HG02678 (cell line): ENCODE measurements at regions not wholly inside any gene's neighbourhood (a gene's known extent, or its start where the extent isn't known, plus 50 kb on each side); places are given as distances from the start of the nearest gene placed in this dataset.

Experiments used
- ATAC-seq: cut with Tn5 transposase; IDR thresholded peaks from one replicate; pipeline ENCODE4 v1.9.1; 2021; ENCODE audit warnings: mild to moderate bottlenecking, moderate library complexity; ENCODE audit not compliant: unreplicated experiment

DNA sequence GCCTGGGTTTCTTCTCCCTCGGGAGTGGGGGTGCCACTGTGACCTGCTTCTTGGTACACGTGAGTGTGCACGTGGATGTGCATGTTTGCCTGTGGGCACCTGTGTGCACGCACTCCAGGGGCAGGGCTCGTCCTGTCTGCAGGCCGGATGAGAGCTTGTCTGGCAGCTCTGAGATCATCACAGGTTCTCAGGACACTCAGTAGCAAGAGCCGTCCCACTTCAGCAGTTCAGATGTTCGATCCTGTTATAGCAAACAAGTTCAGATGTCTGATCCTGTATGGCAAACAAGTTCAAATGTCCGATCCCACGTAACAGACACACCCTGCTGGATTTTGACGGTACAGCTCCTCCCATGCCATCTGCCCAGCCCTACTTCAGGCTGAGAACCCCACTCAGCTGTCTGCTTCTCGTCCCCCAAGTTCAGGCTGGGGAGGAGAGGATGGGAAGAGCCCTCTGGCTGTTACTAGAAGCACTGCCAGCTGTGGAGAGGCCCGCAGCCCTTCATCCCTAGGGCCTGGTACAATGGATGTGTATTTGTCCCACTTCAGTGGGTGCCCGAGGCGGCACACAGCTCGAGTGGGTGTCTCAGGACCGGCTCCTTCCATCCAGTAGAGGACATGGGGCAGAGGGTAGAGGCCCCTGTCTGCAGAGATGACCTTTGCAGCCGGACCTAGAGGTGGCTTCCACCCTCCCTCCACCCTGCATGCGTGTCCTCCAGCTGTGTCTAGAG lies 1126.9 kb downstream of the BRD1 start:
- ATAC-seq: no peak

DNA sequence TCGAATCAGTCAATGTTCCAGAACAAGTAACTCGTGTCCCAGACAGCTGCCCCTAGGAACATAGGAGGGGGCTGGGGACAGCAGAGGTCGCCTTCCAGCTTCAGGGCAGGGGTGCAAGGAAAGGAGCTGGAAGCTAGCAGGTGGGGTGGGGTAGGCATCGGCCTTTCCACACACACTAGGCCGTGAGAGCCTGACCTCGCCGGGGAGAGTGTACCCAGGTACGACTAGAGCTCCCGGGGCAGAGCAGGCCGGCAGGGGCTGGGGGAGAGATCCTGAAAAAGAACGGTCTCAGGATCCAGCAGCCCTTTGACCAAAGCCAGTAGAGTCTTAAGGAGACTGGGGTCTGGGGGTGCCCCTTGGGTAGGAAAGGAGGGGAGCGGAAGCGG lies 1127.5 kb downstream of the BRD1 start:
- no peak for ATAC-seq

DNA sequence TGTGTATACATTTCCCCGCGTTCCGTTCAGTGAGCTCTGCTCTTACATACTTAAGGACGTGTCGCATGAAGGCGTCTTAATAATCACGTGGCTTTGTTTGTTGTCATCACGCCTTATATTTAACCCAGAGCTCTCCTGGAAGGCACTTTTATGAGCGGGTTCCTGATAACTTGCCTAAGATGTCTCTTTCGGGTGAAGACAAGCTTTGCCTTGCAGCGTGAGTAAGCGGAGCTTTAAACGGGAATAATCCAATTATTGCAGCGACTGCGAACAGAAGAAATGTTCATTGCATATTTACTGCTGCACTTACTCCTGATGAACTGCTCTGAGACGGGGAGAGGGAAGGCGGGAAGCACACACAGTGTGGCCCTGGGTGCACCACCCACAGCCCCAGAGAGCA lies 1128.2 kb downstream of the BRD1 start:
- no peak for ATAC-seq

DNA sequence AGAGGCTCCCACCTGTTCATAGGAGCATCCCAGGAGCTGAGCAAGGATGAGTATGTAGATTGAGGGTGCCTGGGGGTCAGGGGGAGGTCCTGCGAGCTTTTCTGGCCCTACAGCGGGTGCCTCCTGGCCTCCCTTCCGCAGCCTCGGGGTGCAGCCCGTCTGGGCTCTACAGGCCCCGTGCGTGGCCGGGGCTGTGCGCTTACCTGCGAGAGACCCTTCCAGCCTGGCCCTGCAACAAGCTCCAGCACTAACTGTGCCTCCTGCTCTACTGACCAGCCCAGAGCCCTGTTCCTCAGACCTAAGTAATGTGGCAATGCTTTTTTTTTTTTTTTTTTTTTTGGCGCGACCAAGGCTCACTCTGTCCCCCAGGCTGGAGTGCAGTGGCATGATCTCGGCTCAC lies 1129.1 kb downstream of the BRD1 start:
- ATAC-seq: no peak

DNA sequence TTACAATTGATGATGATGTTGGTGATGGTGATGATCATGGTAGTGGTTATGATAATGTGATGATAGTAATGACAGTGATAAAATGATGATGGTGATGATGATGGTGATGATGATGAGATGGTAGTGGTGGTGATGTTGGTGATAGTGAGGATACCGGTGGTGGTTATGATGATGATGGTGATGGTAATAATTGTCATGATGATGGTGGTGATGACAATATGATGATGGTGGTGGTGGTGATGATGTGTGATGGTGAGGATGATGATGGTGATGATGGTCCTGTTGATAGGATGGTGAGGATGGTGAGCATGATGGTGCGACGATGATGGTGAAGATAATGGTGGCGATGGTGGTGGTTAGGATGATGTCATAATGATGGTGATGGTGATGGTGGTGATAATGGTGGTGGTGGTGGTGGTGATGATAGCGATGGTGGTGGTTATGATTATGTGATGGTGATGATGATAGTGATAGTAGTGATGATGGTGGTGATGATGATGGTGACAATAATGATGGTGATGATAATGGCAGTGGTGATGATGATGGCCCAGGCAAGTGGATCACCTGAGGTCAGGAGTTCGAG lies 1129.9 kb downstream of the BRD1 start:
- ATAC-seq: no peak

DNA sequence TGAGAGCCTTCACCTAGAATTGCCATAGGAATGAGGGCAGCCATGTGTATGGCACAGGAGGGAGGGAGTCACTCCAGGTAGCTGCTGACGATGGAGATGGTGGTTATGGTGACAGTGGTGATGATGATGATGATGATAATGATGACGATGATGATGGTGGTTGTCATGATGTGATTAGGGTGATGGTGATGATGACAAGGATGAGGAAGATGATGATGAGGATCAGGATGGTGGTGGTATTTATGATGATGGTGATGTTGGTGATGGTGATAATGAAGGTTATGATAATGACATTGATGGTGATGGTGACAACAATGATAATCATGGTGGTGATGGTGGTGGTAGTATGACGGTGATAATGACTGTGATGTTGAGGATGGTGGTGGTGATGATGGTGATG lies 1130.5 kb downstream of the BRD1 start:
- ATAC-seq: no peak

DNA sequence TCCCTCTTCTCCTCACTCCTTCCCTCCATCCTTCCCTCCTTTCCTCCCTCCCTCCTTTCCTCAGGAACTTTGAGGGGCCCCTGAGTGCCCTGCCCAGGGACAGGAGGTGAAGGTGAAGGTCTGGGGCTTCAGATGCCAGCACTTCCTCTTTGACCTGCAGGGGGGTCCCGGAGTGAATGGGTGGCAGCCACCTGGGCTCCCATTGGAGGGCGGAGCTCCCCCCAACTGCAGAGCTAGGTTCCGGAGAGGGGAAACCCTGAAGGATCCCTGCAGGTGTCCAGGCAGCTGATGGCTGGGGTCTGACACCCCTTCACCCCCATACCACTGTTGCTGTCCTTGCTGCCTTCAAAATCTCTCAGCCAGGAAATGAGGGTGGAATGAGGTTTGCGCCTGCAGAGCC lies 1131.3 kb downstream of the BRD1 start:
- no peak for ATAC-seq

DNA sequence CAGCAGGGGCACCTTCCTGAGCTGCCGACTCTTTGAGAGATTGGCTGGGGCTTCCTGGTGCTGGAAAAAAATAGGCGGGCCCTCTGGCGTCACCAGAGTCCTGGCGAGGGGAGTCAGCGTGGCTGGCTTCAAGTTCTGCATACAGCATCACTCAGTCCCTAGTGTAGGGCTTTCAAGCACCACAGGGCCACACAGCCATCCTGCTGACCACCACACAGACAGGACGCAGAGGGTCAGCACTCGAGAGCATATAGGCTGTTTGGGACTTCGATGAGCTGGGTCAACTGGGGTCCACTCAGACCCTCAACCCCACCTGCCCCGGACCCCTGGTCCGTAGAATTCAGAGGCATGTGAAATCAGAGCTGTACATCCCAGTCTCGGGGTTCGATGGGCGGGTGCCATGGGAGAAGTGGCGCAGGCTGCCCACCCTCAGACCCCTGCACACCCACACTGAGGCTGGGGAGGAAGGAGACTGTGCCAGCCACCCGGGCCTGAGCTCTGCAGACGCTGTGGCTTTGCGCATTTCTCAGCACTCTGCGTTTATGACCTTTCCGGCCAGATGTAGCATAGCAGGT lies 1131.9 kb downstream of the BRD1 start:
- no peak for ATAC-seq

DNA sequence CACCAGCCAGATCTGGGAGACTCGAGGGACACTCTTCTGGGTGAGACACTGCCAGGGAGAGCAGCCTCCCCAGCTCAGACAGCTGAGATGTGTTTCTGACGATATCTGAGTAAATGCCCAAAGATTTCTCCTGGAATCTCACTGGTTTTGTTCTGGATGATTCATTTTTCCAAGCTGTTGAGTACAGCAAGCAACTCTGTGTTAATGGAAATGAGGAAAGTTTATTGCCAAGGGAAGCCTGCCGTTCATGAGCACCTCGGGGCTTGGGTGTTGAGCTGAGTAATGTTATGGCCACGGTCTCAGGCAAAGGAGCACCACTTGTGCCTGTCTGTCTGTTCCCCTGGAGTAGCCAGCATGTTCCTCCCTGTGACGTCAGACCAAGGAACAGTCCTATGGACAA lies 1132.4 kb downstream of the BRD1 start:
- ATAC-seq: no peak

DNA sequence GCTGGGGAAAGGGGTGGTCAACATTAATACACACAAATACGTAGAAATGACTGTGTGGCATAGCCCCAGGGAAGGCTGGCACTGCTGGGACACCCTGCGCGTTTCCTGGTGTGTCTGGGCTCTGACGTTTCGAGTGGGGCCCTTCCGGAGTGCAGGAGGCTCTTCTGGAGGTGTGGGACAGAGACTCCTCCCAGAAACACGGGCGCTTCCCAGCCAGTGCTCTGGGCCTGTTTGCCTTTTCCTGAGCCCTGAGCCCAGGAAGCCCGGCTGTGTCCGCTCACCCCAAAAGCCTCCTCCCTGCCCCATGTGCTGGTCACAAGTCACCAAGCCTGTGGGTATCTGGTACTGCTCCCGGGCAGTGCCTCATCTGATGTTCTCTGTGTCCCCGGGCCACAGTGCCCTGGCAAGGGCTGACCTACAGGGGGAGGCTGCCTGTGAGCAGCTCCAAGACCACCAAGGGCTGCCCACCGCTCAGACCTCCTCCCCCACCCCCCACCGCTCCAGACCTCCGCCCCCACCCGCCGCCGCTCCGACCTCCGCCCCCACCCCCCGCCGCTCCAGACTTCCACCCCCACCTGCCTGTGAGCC lies 1133.3 kb downstream of the BRD1 start:
- no peak for ATAC-seq

DNA sequence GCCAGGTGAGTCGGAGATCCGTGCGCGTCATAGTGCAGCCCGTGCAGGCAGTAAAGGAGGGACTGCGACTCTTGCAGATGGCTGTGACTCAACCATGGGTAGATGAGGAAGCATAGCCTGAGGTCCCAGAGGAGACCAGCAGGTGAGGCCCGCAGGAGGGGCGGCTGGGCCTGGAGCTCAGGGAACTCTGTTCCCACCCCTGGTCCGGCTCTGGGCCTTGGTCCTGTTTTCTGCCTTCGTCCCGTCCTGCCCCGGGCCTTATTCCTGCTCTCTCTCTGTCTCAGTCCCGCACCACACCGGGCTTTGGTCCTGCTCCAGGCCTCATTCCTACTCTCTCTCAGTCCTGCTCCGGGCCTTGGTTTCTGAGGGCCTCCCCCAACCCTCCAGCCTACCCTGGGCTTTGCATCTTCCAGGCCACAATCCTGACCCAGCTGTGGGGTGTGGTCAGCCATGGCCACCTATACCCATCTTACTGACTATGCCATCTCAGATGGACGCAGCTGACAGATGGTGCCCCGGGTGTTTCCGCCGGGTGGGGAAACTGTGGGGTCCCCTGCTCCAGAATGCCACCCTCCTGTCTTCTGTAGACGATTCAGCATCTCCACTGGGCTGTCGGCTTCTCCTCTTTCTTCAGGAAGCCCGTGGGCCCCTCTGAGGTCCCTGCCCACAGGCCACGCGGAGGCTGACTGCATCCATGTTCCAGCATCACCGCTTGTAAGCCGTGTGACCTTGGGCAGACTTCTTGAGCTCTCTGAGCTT lies 1134.1 kb downstream of the BRD1 start:
- ATAC-seq: no peak

DNA sequence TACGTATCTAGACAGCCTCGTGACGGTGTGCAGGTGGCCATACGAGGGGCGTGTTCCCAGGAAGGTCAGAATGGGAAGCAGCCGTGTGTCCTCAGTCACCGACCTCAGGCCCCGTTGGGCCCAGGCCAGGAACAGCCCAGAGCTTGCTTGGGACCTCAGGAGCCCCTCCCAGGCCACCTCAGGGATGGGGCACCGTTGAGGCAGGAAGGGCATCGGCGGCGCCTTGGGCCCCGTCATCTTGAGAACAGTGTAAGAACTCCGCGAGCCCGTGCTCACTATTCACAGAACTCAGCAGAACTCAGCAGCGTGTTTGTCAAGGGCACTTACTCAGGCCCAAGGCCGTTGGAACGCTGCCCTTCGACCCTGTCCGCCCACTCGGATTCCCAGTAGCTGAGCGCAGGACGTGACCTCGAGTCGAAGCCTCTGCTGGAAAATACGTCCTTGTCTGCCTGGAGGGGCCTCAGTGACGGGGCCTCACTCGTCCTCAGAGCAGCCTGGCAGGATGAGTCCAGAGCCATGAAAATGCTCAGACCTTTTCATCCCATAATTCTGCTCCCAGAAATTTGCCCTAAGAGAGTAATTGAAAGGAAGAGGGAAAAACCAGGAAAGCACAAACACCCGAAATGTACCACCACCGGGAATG lies 1134.8 kb downstream of the BRD1 start:
- ATAC-seq: no peak

DNA sequence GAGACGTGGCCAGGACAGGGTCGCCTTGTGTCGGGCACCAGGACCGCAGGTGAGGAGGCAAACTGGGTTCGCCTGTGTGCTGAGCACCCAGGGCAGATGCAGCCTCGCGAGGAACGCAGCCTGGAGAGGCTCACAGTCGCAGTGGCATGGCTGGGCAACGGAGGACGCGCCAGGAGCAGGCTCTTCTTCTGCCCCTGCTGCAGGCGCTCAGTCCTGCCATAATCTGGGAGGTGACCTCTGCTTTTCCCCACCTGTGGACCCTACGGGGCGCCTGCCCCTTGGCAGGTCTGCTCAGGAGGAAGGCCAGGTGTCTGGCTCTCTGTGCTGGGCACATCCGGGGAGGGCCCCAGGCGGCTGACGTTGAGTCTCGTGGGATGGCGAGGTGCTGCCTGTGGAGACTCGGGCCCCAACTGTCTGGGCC lies 1136.2 kb downstream of the BRD1 start:
- ATAC-seq: no peak

DNA sequence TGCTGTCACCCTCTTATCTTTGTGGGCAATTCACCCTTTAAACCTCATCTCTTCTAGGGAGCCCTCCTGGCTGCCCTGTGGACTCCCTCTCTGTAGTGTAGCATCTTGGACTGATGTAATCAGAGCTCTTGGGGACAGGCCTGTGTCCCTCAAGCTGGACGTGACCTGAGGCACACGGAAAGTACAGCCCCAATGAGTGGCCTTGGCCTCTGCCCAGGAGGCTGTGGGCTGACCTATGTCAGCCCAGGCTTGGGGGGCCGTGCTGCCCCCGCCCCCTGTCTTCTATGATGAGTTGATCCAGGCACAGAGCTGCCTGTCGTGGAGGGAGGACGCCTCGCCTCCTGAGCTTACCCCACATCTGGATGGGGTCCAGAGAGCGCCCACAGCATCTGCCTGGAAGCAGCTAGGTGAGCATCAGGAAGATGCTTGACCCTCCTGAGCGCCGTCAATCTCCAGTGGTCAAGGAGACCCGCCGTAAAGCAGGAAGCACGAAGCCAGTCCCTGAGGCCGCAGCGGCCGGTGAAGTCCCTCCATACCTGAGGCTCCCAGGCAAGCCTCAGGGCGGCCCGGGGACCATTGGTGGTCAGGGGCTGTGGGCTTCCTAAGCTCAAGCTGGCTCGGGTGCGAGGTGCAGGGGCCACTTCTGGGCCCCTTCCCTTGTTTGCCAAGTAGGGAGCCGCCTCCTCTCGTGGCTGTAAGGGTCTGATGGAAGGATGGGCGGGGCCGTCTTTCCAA lies 1136.9 kb downstream of the BRD1 start:
- no peak for ATAC-seq

DNA sequence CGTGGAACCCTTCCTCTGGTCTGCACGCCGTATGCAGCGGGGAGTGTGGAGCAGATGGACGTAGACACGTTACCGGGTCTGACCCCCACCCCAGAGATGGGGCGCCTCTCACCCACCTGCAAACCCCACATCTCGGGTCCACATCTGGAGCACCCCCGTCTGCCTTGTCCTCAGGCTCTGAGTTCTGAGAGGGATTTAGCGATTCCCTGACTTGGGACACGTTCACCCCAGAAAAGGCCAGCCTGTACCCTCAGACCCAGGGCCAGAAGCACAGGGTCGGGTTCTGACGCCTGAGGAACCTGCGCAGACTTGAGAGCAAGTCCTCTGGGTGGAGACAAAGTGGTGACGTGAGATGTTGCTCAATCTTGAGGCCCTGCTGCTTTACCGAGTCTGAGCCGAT lies 1138.5 kb downstream of the BRD1 start:
- no peak for ATAC-seq

DNA sequence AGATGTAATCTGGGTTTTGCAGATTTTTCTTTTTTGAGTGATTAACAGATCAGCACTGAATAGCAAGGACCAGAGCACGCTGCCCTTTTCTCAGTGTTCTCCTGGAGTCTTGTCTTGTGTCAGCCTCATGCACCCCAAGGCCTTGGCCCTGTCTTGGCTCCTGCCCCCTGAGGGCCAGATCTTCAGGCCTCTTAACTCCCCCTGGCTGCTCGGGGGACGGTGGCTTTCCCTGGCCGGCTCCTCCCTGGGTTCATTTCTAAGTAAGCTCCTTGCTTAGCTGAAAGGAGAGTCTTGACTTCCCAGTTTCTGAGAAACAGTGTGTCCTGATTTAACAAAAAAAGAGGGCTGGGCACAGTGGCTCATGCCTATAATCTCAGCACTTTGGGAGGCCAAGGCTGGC lies 1139.3 kb downstream of the BRD1 start:
- no peak for ATAC-seq

DNA sequence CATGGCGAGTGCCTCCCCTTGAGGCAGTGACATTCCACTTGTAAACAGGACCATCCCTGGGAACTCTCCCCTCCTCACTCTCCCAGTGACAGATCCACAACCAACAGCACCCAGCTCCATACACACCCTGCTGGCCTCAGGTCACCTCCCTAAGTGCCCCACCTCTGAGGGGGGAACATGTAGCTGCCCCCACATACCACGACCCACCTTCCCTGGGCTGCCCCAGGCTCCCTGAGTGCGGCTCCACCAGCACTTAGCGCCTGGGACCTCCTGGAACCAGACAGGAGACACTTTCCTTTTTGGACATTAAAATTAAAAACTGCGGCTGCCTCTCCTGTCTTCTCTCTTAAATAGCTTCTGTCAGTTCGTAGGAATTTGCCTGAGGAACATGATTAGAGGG lies 1140.1 kb downstream of the BRD1 start:
- ATAC-seq: no peak

DNA sequence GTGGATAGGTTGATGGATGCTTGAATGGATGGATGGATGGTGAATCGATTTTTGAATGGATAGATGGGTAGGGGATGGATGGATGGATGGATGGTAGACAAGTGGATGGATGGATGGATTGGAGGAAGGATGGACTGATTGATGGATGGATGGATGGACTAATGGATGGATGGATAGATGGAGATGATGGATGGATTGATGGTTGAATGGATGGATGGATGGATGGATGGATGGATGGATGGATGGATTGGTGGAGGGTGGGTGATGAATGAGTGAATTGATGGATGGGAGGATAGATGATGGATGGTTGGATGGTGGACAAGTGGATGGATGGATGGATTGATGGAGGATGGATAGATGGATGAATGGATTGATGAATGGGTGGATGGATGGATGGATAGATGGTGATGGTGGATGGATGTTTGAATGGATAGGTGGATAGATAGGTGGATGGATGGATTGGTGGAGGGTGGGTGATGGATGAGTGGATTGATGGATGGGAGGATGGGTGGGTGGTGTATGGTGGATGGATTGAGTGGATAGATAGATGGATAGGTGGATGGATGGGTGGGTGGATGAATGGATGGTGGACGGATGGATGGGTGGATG lies 1140.9 kb downstream of the BRD1 start:
- no peak for ATAC-seq

DNA sequence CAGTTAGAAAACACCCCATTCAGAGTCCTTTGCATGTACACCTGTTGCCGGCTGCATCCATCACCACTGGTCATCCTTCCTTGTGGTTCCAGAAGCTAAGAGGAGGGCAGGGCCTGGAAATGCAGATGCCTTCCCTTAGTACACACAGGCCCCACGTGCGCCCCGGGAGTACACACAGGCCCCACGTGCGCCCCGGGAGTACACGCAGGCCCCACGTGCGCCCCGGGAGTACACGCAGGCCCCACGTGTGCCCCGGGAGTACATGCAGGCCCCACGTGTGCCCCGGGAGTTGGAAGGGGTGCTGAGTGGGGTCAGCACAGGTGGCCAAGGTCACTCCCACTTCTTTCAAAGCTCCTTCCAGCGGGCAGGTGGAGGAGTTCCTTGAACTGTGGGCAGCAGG lies 1141.9 kb downstream of the BRD1 start:
- no peak for ATAC-seq

DNA sequence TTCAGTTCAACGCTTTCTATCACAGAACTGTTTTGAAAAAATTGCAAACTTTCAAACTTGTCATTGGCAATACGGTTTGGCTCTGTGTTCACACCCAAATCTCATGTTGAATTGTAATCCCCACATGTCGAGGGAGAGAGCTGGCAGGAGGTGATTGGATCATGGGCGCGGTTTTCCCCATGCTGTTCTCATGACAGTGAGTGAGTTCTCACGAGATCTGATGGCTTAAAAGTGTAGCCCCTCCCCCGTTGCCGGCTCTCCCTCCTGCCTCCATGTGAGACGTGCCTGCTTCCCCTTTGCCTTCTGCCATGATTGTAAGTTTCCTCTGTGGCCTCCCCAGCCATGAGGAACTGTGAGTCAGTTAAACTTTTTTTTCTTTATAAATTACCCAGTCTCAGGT lies 1144.0 kb downstream of the BRD1 start:
- ATAC-seq: no peak
